ENCODE measurements at regions not wholly inside any gene's neighbourhood (a gene's known extent, or its start where the extent isn't known, plus 50 kb on each side); places are given as distances from the start of the nearest gene placed in this dataset.

GRCh38 chr1:221643404-221644144, 98.3 kb downstream of the DUSP10 start:
- DNase-seq = no peak

GRCh38 chr1:221644145-221644448, 97.8 kb downstream of the DUSP10 start:
- no peak for DNase-seq

GRCh38 chr1:221644663-221645258, 97.1 kb downstream of the DUSP10 start:
- no peak for DNase-seq

GRCh38 chr1:221648201-221648600, 93.7 kb downstream of the DUSP10 start:
- DNase-seq = no peak

Data from NCI-H774 (cell line).